Non-pigmented ciliary epithelial cell (primary cell): ENCODE measurements at regions not wholly inside any gene's neighbourhood (a gene's known extent, or its start where the extent isn't known, plus 50 kb on each side); places are given as distances from the start of the nearest gene placed in this dataset.

Source experiments
- DNase-seq: peaks from one replicate; pipeline ENCODE4 v3.0.0-alpha.2; 2010; ENCODE audit warnings: low read depth

DNA sequence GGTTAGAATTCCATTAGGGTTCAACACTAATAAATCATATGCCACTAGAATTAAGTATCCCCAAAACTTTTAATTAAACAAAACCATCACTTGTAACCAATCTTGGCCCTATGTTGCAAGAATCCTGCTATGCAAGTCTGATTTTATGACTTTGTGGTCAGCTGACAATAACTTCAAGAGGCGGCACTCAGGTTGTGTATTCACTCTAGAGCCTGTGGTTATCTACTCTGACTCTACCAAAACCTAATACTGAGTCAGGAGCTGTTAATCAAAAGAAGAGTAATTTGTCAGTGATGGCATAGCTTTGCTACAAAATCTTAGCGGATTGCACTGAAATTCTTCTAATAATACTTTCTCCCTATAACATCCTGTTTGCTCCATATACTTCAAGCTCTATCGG, 253.7 kb downstream of the AASDHPPT start:
- no peak for DNase-seq

DNA sequence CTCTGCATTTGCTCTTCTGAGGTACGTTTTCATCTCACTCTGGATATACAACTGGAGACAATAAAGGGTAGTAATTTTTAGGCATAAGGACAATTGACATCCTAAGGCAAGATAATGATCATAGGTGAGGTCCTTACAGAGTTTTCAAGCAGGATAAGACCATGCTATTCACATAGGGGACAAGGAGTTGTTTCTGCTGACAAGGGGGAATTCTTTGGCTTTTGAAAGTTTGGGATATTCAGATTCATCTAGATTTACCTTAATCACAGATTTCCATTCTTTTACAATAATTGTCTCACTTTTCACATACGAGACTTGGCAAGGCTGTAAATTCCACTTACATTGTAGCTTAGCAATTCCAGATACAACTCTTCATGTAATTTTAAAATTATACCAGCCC, 256.2 kb downstream of the AASDHPPT start:
- DNase-seq: no peak

DNA sequence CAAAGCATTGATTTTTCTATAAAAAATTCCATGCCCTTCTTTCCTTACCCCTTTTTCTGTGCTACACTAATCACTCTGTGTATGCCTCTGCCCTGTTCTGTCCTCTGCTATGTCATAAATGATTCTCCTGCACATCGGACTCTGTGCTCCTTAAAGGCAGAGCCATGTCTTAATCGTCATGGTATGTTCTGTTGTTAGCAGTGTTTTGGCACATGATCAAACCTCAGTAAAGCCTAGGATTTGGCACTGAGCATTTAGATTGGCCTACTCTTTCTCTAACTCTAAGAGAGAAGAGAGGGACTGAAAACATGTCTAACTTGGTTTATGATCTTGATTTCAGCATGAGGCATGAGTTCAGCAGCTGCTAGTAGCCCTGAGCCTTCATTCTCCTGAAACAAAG, 266.9 kb downstream of the AASDHPPT start:
- peak; percentile 65 for DNase-seq

- no peak for DNase-seq
Observed at GRCh38 chr11:106344966-106345365, 267.5 kb downstream of the AASDHPPT start.

DNA sequence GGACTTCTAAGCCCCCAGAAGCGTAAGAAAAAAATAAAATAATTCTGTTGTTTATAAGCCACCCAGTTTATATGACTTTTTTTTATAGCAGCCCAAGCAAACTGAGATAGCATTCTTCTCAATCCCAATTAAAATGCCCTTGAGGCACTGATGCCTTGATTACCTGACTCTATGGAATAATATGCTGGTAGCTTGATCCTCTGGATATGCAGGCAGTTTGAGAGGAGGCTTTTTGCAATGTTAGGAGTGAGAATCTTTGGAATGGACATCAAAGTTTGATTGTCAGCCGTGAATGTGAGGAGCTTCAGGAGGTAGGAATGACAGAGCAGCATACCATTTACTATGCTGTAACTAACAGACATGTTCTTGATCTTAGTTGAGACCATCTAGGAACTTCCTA, 275.6 kb downstream of the AASDHPPT start:
- DNase-seq: no peak

DNA sequence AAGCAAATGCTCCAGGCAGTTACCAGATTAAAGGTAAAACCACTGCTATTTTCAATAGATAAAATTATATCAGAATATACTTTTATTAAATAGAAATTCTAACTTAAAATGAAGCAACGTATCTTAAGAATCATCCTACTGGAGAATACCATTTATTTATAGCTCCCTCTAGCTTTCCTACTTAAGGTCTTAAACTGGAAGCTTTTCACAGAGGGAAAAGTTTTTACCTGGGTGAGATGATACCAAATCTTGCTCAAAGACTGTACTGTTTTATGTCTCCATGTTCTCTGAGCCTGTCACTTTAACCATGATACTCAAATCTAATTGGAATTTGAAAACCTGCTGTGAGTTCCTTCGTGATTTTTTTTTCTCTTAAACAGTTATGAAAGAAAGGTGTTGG, 291.8 kb downstream of the AASDHPPT start:
- no peak for DNase-seq

GRCh38 chr11:106378513-106379179, 301.2 kb downstream of the AASDHPPT start:
- no peak for DNase-seq

DNA sequence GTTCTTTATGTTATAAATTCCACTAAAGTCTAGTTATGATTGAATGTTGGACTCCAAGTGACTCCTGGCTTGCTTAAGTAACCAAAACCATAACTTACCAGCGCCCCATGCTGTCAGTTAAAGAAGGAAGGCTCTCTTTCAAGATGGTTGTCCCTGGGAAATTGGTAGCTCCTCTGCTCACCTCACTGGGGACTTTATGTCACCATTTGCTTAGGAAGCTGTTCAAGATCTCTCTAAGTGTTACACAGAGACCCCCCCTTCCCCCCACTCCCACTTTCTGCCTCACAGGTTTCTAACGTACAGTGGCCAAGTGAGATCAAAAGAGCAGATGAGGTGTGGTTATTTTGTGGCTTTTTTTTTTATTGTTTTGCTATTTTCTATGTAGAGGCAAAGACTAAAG, 301.8 kb downstream of the AASDHPPT start:
- no peak for DNase-seq

DNA sequence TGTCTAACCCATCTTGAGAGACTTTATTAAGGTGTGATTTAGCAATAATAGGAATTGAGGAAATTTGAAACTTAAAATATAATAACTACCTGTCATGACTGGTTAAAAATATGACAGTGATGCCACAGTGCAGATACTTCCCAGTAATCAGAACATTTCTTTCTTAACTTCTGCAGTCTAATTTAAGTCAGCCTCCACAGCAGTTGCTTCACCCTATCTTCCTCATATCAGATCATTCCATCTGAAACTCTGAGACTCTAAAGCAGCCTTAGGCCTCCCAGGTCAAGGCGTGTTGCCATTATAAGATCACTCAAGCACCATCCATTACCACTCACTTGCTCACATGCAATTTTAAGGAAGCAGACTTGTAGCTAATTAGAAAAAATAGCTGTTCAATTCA, 302.2 kb downstream of the AASDHPPT start:
- DNase-seq: no peak

DNA sequence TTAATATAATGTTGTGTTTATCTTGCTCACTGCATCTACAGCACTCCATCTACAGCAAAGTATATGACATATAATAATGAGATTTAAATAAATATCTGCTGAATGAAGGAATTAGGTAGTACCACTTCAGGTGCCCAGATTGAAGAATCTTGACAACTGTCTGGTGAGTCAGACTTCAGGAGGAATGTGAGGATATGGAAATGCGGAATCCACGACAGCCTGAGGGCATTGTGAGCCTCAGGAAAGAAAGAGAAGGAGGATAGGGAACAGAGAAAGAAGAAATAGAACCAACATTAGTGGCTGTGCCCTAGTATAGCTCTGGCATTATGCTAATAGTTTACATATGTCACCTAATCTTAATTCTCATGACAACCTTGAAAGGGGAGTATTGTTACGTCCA, 304.4 kb downstream of the AASDHPPT start:
- no peak for DNase-seq

- DNase-seq: no peak
Observed at GRCh38 chr11:106384429-106384828, 307.0 kb downstream of the AASDHPPT start.

DNA sequence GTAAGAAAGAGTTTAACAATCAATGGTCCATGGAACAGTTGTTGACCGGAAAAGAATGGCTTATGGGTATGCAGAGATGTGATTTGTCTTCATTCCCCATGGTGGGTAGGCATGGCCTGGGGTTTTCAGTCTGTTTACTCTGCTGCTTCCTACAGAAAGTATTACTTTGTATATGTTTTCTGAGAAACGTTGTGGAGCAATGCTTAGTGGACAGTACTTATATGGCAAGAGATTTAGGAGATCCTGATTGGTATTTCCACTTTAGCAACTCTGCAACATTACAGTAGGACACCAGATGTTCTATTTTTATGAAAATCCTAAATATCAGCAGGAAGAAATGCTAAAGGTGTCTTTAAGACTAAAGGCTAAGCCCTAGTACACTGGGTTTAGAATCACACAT, 309.1 kb downstream of the AASDHPPT start:
- DNase-seq: no peak

- no peak for DNase-seq
Observed at GRCh38 chr11:106389101-106389500, 311.6 kb downstream of the AASDHPPT start.

DNA sequence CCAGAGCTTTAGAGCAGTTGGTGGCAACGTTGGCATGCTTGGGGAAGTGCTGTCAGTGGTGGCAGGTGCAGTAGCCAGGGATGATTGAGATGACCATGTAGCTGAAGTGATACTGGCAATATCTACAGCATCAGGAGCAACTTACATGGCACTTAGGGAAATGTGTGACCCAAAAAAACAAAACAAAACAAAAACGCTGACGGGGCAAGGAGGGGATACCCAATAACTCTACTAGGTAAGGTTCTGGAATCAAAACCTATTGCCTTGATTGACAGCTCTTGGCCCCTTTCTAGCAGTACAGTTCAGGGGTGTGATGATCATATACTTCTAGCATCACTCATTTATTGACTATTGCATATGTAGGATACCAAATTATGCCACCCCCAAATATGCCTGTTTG, 312.6 kb downstream of the AASDHPPT start:
- DNase-seq: no peak

GRCh38 chr11:106391771-106392420, 314.4 kb downstream of the AASDHPPT start:
- DNase-seq: no peak

DNA sequence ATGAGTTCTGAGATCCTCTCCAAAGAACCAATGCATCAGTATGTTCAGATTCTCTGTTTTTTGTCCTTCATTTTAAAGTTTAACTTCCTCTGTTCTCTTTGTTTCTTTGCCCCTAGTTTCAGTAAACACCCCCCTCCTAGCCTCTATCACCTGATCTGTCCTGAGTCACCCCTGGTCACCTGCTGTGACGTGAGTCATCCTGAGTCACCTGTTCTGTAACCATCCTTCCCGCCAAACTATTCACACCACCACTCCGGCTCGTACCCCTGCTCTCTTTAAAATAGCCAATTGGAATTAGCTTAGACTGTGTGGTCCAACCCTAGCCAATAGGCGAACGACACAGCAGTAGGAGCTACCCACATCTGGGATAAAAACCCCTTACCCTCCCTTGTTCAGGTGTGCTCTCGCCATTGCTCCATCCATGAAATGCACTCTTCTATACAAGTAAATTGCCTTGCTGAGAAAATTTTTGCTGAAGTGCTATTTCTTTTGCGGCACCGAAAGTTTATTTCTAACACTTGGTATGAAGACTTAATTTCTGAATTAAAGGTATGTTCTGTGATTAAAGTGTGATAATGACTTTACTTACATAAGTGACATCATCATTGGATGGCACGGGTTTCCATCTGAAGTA, 318.4 kb downstream of the AASDHPPT start:
- no peak for DNase-seq

DNA sequence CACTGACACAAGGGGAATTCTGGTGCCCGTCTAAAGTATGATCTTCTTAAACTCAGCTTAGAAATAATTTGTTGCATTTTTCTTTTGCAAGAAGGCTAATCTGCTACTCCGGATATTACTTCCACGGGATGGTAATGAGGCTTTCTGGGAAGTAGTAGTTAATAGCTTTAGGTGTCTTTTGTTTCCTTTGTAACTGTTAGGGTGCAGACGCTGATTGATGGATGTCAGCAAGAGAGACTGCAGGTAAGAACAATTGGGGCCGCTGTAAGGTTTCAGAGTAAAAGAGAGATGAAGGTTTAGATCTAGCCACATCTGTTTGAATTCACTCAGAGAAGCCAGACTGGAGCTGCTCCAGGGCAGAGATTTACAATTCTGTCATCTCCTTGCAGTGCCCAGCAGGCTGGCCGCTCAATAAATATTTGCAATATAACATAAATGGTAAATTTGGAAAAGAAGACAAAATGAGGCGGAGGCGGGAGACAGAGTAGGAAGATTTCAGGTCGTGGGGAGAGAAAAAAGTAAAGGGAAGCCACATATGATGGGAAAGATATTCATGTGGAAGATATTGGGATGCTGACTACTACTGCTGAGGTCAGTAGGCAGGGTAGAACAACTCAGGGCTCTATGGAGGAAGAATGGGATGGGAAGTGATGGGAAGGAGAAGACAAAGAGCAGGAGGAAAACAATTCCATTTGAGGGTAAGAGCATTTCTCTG, 320.5 kb downstream of the AASDHPPT start:
- no peak for DNase-seq

- DNase-seq: no peak
Observed at GRCh38 chr11:106398502-106399075, 321.1 kb downstream of the AASDHPPT start.

DNA sequence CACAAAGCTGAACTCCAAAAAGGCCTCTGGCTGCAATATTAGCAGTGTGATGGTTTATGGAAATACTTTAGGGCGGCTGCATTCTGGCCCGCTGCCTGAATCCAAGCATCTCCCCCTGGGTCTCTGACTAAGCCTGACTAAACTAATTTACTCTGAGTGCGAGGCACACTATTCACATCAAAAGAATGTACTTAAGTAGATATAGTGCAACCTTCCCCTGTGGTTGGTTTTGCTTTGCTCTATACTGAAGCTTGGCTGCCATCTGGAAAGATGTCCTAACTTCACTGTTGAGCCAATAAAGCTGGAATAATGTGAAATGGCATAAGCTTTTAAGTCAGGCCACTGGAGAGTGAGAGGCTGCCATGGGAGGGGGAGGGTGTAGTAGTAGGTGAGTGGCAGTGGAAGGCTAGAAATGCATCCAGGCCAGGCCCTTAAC, 321.6 kb downstream of the AASDHPPT start:
- peak; percentile 99 for DNase-seq

DNA sequence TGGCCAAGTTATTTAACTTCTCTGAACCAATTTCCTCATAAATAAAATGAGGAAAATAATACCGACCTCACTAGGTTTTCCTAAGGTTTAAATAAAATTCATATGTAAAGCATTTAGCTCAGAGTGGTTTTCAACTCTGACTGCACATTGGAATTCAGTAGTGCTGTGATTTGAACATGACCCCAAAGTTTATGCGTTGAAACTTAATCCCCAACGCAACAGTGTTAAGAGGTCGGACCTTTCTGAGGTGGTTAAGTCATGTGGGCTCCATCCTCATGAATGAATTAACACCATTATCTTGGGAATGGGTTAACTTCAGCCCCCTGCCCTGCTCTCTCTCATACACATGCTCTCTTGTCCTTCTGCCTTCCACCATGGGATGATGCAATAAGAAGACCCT, 322.2 kb downstream of the AASDHPPT start:
- DNase-seq: no peak

- DNase-seq: no peak
Observed at GRCh38 chr11:106400949-106401570, 323.6 kb downstream of the AASDHPPT start.

DNA sequence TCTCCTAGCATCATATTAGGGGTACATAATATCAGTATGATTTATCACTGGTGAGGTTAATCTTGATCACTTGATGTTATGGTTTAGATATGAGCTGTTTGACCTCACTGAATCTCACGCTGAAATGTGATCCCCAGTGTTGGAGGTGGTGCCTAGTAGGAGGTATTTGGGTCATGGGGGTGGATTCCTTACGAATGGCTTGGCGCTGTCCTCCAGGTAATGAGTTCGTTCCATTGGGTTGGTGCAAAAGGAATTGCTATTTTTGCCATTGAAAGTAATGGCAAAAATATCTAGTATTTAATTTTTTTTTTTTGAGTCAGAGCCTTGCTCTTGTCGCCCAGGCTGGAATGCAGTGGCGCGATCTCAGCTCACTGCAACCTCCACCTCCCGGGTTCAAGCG, 326.3 kb downstream of the AASDHPPT start:
- no peak for DNase-seq
